ENCODE measurements at regions not wholly inside any gene's neighbourhood (a gene's known extent, or its start where the extent isn't known, plus 50 kb on each side); places are given as distances from the start of the nearest gene placed in this dataset.

DNA sequence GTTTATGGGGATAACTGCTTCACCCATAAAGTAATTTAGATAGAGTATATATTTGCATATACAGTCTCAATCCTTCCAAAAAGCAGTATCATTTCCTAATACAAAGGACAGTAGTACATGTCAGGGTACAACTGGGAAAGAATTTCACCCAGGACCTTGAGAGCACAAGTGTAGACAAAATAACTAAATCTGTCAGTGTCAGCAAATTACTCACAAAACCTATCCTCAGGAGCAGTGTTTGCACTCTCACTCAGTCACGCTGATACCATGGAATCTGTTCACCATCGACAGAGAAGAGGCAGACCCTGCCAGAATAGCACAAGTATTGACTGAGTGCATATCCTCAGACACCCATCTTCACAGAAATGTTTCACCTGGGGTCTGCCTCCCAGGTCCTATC lies 554.7 kb upstream of the PHF14 start:
- intact Hi-C loops (cut with micrococcal nuclease) (no loop called here), dilution Hi-C loops (cut with HindIII; ENCODE audit: low sequenced_read_pairs, unreplicated experiment) (no loop called here), in situ Hi-C loops (cut with MboI; ENCODE audit: low sequenced_read_pairs) (no loop called here)
- peak; percentile 81 for TF ChIP-seq MAFK (IDR thresholded peaks at IDR 0.05; ENCODE audit: low read depth, low read length)
- TF ChIP-seq POLR2A (IDR thresholded peaks at IDR 0.05; ENCODE audit: low read depth, low read length): no peak
- no peak for TF ChIP-seq RFX5 (IDR thresholded peaks at IDR 0.05; ENCODE audit: low read depth, low read length)
- Histone ChIP-seq H4K91ac (ENCODE audit: insufficient read depth, low read depth, low read length) (no peak overlapping the region), H3K4ac (ENCODE audit: low read depth, low read length) (no peak overlapping the region), H3K23ac (ENCODE audit: low read depth, low read length) (no peak overlapping the region), H4K20me1 (ENCODE audit: insufficient read depth, low read length) (no peaks in the 10 kb centered on the region), H2BK15ac (ENCODE audit: low read depth, low read length) (no peak overlapping the region), H4K8ac (ENCODE audit: low read depth in 2 of 2, low read length in 2 of 2) (no peak overlapping the region), H3K9me3 (ENCODE audit: control insufficient read depth, insufficient read depth, low read length) (peaks cover 4% of the 10 kb centered on the region), H2BK120ac (ENCODE audit: low read depth, low read length) (no peak overlapping the region), H3K56ac (ENCODE audit: extremely low read depth, insufficient read depth, low read length) (no peak overlapping the region), H2AK5ac (ENCODE audit: low read depth, low read length) (no peak overlapping the region), H3K4me2 (ENCODE audit: low read depth, low read length) (no peak overlapping the region), H3K79me1 (ENCODE audit: low read depth in 1 of 2, low read length in 2 of 2) (no peaks in the 10 kb centered on the region), H2AK9ac (replicated peaks; ENCODE audit: low read depth, low read length, poor library complexity) (no peak overlapping the region), H3K18ac (ENCODE audit: low read depth, low read length) (no peak overlapping the region), H2BK5ac (ENCODE audit: low read depth, low read length, poor library complexity, severe bottlenecking) (no peak overlapping the region), H3K27me3 (ENCODE audit: control insufficient read depth, insufficient read depth, low read length) (no peaks in the 10 kb centered on the region), H4K5ac (ENCODE audit: low read depth, low read length) (no peak overlapping the region), H2AFZ (replicated peaks; ENCODE audit: low read length, poor library complexity) (no peak overlapping the region), H3K4me3 (ENCODE audit: insufficient read depth, low read depth, low read length) (no peak overlapping the region), H3K9me1 (ENCODE audit: insufficient read depth, low read length) (no peaks in the 10 kb centered on the region), H3K27ac (ENCODE audit: insufficient read depth, low read length) (no peak overlapping the region), H3K4me1 (ENCODE audit: control insufficient read depth, insufficient read depth, low read length) (no peaks in the 10 kb centered on the region), H3K14ac (replicated peaks; ENCODE audit: low read depth, low read length) (no peak overlapping the region), H3K9ac (ENCODE audit: low read depth, low read length) (no peak overlapping the region), H3K36me3 (ENCODE audit: control insufficient read depth, insufficient read depth, low read length) (no peaks in the 10 kb centered on the region), H2BK20ac (ENCODE audit: low read depth, low read length) (no peak overlapping the region)
- BruUV-seq (replicated peaks): no TSS peak
- DNase-seq: no peak
- ATAC-seq (ENCODE audit: low read depth): no peak
- ChIA-PET CTCF (no interaction called here), POLR2A (ENCODE audit: unreplicated experiment) (no interaction called here)
- WGBS, 2 experiments (ENCODE audit: extremely low coverage in 2 of 2, insufficient read length in 1 of 2): no CpG with 5 or more reads among the region's 2 CpGs

All from IMR-90 (cell line).